HepG2 (cell line): ENCODE measurements at regions not wholly inside any gene's neighbourhood (a gene's known extent, or its start where the extent isn't known, plus 50 kb on each side); places are given as distances from the start of the nearest gene placed in this dataset.
A peak's percentile ranks its signal among the peaks of the same experiment; 100 is the strongest.

ENCODE experiments used
- ATAC-seq: fragments of 200-7000 bp; cut with Tn5 transposase; 3 replicates; pipeline ENCODE4 v1.9.1; 2020; ENCODE audit warnings: mild to moderate bottlenecking, moderate library complexity
- BruUV-seq: library from RNA; stranded (reverse); fragments of 400-500 nt; replicated peaks from 2 replicates; lab custom pipeline; 2021; lab: Mats Ljungman, UMichigan
- CTCF ChIA-PET: fragments of 300-600 bp; formaldehyde crosslinking; extraction: SDS; loops from one replicate; lab custom pipeline; 2021; ENCODE audit warnings: low total read pairs, inconsistent platforms, low intra/inter-chr PET ratio; lab: Yijun Ruan, JAX
- POLR2A ChIA-PET: fragments of 350-600 bp; sonication (Branson Sonifier 250); formaldehyde crosslinking; loops from one replicate; lab custom pipeline; 2020; ENCODE audit warnings: antibody characterized with exemption, inconsistent platforms; lab: Yijun Ruan, JAX
- DNase-seq: peaks from one replicate; pipeline ENCODE4 v3.0.0-alpha.2; 2015; ENCODE audit warnings: low spot score
- FAIRE-seq: peaks from 3 replicates; lab custom pipeline; 2011; peaks lifted over from hg19 to GRCh38; lab: Jason Lieb, UNC
- H2AFZ ChIP-seq: one replicate; pipeline ENCODE4 v1.6.1; 2011; ENCODE audit warnings: low read length, inconsistent platforms
- H3K27ac ChIP-seq: fragments of 300-600 bp; 3 replicates; pipeline ENCODE4 v1.8.0; 2011; ENCODE audit warnings: mixed run types, mild to moderate bottlenecking, mixed read lengths, low read length, inconsistent platforms; ENCODE audit not compliant: insufficient read depth; ENCODE audit errors: extremely low read length
- H3K27me3 ChIP-seq, 2 experiments: fragments of 200-600 bp in 1 of 2; 2 replicates in 1 of 2; 3 replicates in 1 of 2; pipeline versions ENCODE4 v1.6.0 to v1.8.0; 2011; ENCODE audit warnings: low read length in 2 of 2, mild to moderate bottlenecking in 2 of 2, moderate library complexity in 2 of 2, inconsistent platforms in 1 of 2; ENCODE audit not compliant: insufficient read depth in 2 of 2, control insufficient read depth in 1 of 2
- H3K36me3 ChIP-seq, 2 experiments: fragments of 200-600 bp in 1 of 2; replicated peaks in 1 of 2; 2 replicates in 1 of 2; 3 replicates in 1 of 2; pipeline versions ENCODE4 v1.5.1 to v1.8.0; 2011; ENCODE audit warnings: low read length in 2 of 2, inconsistent platforms in 1 of 2; ENCODE audit not compliant: insufficient read depth in 2 of 2, control insufficient read depth in 1 of 2
- H3K4me1 ChIP-seq: 2 replicates; pipeline ENCODE4 v1.5.1; 2012; ENCODE audit warnings: low read length, inconsistent platforms; ENCODE audit not compliant: insufficient read depth
- H3K4me2 ChIP-seq: 2 replicates; pipeline ENCODE4 v1.6.0; 2011; ENCODE audit warnings: low read depth, low read length, inconsistent platforms
- H3K4me3 ChIP-seq, 3 experiments: fragments of 200-600 bp in 1 of 3; sonication (generic), shearing (Covaris generic) in 1 of 3; replicated peaks in 1 of 3; 2 replicates each; pipeline ENCODE4 v1.5.1; 2011 to 2016; ENCODE audit warnings: low read length in 3 of 3, inconsistent platforms in 2 of 3, low read depth in 2 of 3, mild to moderate bottlenecking in 2 of 3, control low read depth in 1 of 3, mixed read lengths in 1 of 3; ENCODE audit not compliant: insufficient read depth in 1 of 3
- H3K79me2 ChIP-seq: one replicate; pipeline ENCODE4 v1.6.1; 2011; ENCODE audit warnings: low read length, inconsistent platforms; ENCODE audit not compliant: insufficient read depth
- H3K9ac ChIP-seq: 2 replicates; pipeline ENCODE4 v1.6.0; 2011; ENCODE audit warnings: mild to moderate bottlenecking, low read depth, low read length, inconsistent platforms; ENCODE audit not compliant: insufficient read depth
- H3K9me3 ChIP-seq: 2 replicates; pipeline ENCODE4 v1.5.1; 2012; ENCODE audit warnings: mild to moderate bottlenecking, low read length
- H4K20me1 ChIP-seq: 2 replicates; pipeline ENCODE4 v1.6.0; 2011; ENCODE audit warnings: inconsistent platforms, mild to moderate bottlenecking, low read length, moderate library complexity; ENCODE audit not compliant: insufficient read depth
- ARID2 ChIP-seq: sonication (generic); formaldehyde crosslinking; IDR thresholded peaks from 2 replicates; pipeline ENCODE4 v1.8.1; 2022; ENCODE audit warnings: mild to moderate bottlenecking, missing genetic modification reagents, borderline replicate concordance
- ARNTL ChIP-seq: sonication (generic); formaldehyde crosslinking; IDR thresholded peaks from 2 replicates; pipeline ENCODE4 v1.4.0; 2020; ENCODE audit warnings: mild to moderate bottlenecking, missing genetic modification reagents
- KLF13 ChIP-seq: sonication (generic); formaldehyde crosslinking; IDR thresholded peaks from 2 replicates; pipeline ENCODE4 v1.4.0; 2020; ENCODE audit warnings: mild to moderate bottlenecking, missing genetic modification reagents
- KMT2B ChIP-seq: IDR thresholded peaks from 2 replicates; pipeline ENCODE4 v1.6.1; 2016; ENCODE audit warnings: missing genetic modification reagents, missing compliant biosample characterization
- MIER2 ChIP-seq: IDR thresholded peaks from 2 replicates; pipeline ENCODE4 v1.6.1; 2016; ENCODE audit warnings: missing biosample characterization, missing genetic modification reagents
- RCOR2 ChIP-seq: IDR thresholded peaks from 2 replicates; pipeline ENCODE4 v1.6.1; 2016; ENCODE audit warnings: missing biosample characterization, missing genetic modification reagents
- RORA ChIP-seq: sonication (generic); formaldehyde crosslinking; IDR thresholded peaks from 2 replicates; pipeline ENCODE4 v1.5.0; 2020; ENCODE audit warnings: mild to moderate bottlenecking, missing genetic modification reagents, moderate library complexity
- SETDB1 ChIP-seq: sonication (generic); formaldehyde crosslinking; IDR thresholded peaks from 2 replicates; pipeline ENCODE4 v1.5.1; 2020; ENCODE audit warnings: missing genetic modification reagents, mild to moderate bottlenecking, borderline replicate concordance
- SIX1 ChIP-seq: sonication (generic); formaldehyde crosslinking; IDR thresholded peaks from 2 replicates; pipeline ENCODE4 v1.4.0; 2020; ENCODE audit warnings: missing genetic modification reagents, borderline replicate concordance
- SMARCC2 ChIP-seq: fragments of 450-650 bp; IDR thresholded peaks from 2 replicates; pipeline ENCODE4 v1.6.1; 2017; ENCODE audit warnings: antibody characterized with exemption, mild to moderate bottlenecking
- SP1 ChIP-seq, 2 experiments: fragments of 450-650 bp in 1 of 2; sonication (generic) in 1 of 2; formaldehyde crosslinking in 1 of 2; IDR thresholded peaks; 2 replicates each; pipeline versions ENCODE4 v1.4.0 to v1.6.1; 2016 to 2020; ENCODE audit warnings: missing genetic modification reagents in 1 of 2
- XRCC5 ChIP-seq: fragments of 200-400 bp; formaldehyde crosslinking; optimal IDR thresholded peaks from 2 replicates; pipeline ENCODE3; 2017; ENCODE audit warnings: mild to moderate bottlenecking, low read length
- ZFP36 ChIP-seq: fragments of 150-350 bp; IDR thresholded peaks from 2 replicates; pipeline ENCODE4 v1.6.1; 2018; ENCODE audit warnings: borderline replicate concordance, low read length, low read depth; ENCODE audit not compliant: partially characterized antibody
- ZNF780A ChIP-seq: sonication (generic); formaldehyde crosslinking; IDR thresholded peaks from 2 replicates; pipeline ENCODE4 v1.8.0; 2022; ENCODE audit warnings: mild to moderate bottlenecking, missing genetic modification reagents, moderate library complexity
- WGBS: methylation state at CpG from one replicate; pipeline ENCODE4 v1.1.6; 2017; ENCODE audit warnings: low lambda C conversion rate; 5-methylcytosine and 5-hydroxymethylcytosine counted together
- in situ Hi-C: cut with HindIII; loops from 2 replicates; pipeline ENCODE4 v1.10.0; 2017; ENCODE audit warnings: low pct_unique_long_range_greater_than_20kb; ENCODE audit not compliant: extremely low pct_ligation_motif_present
- intact Hi-C: fragments of 100-400 bp; cut with micrococcal nuclease; formaldehyde crosslinking; loops from one replicate; pipeline ENCODE4 v1.10.0; 2022; ENCODE audit not compliant: unreplicated experiment
- TF ChIP-seq, protein P1 (sequence below), 2 experiments: IDR thresholded peaks; 2 replicates each; pipeline ENCODE4 v1.6.1; 2011 to 2012; ENCODE audit warnings: low read length in 2 of 2, borderline replicate concordance in 1 of 2, low read depth in 1 of 2, mild to moderate bottlenecking in 1 of 2, moderate library complexity in 1 of 2

DNA sequence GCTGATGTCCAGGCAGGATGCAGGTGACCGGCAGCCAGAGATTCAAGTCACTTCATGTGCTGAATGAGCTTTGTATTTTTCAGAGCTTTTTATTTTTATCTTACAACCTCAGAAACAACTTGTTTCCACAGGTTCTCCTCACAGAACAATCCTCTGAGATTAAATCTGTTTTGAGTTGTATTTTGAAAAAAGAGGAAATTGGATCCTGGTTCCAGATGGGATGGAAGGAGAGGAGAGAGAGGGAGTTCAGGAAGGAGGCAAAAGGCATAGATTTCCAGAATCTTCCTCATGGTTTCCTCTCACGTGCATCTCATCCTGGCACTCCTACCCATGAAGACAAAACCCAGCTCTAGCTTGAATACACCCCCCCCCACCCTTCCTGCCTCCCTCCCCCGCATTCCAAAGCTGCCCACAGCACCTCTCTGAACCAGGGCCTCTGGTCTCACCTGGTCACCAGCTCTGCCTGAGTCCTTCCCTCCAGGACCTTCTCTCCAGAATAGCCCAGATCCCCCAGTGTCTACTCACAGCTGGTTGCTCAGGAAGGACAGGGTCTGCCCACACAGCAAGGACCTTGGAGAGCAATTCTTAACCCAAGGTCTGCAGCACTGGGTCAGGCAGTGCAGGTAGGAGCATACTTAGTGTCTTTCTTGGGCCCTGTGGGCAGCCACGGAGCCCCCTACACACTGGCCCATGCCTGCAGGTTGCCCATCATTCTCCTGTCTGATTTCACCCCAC, 104.7 kb downstream of the ZFP36L2 start:
- FAIRE-seq (no peak), DNase-seq (no peak), ATAC-seq (no peak; the same call in 2 of the 3 replicates)
- no peak overlapping the region for H3K27ac ChIP-seq
- no peaks in the 10 kb centered on the region for H3K36me3 ChIP-seq
- H3K4me1 ChIP-seq: peaks cover 8% of the 10 kb centered on the region
- H4K20me1 ChIP-seq: no peaks in the 10 kb centered on the region
- intact Hi-C loops: no loop called here
- no peak overlapping the region for H2AFZ ChIP-seq
- peaks cover 9% of the 10 kb centered on the region for H3K9me3 ChIP-seq
- H3K4me3 ChIP-seq: no peak overlapping the region
- ChIA-PET CTCF (no interaction called here), POLR2A (interaction anchor here (1.0 to 2.3 kb wide), 2 partner anchors 105 to 144 kb away, joined by 4 to 8 read pairs; partner anchors contain the start of gene ZFP36L2)
- WGBS: 75% methylated on average over 4 of the region's 4 CpGs
- no peaks in the 10 kb centered on the region for H3K79me2 ChIP-seq
- no TSS peak for BruUV-seq
- no peak overlapping the region for H3K9ac ChIP-seq
- no peak for TF ChIP-seq ARID2 (CRISPR knock-in tag)
- no peak for TF ChIP-seq XRCC5
- TF ChIP-seq SMARCC2: no peak
- TF ChIP-seq SIX1 (CRISPR knock-in tag): no peak
- no peak for TF ChIP-seq SP1 (IDR thresholded peaks at IDR 0.05)
- no peak for TF ChIP-seq SP1 (CRISPR knock-in tag; IDR thresholded peaks at IDR 0.05)
- TF ChIP-seq RORA (CRISPR knock-in tag): no peak
- no peak for TF ChIP-seq ZNF780A
- no peak for TF ChIP-seq KLF13 (CRISPR knock-in tag)
- TF ChIP-seq ARNTL: no peak
- TF ChIP-seq ZFP36: no peak
- no peak for TF ChIP-seq KMT2B
- TF ChIP-seq RCOR2: no peak
- TF ChIP-seq, protein P1, sequence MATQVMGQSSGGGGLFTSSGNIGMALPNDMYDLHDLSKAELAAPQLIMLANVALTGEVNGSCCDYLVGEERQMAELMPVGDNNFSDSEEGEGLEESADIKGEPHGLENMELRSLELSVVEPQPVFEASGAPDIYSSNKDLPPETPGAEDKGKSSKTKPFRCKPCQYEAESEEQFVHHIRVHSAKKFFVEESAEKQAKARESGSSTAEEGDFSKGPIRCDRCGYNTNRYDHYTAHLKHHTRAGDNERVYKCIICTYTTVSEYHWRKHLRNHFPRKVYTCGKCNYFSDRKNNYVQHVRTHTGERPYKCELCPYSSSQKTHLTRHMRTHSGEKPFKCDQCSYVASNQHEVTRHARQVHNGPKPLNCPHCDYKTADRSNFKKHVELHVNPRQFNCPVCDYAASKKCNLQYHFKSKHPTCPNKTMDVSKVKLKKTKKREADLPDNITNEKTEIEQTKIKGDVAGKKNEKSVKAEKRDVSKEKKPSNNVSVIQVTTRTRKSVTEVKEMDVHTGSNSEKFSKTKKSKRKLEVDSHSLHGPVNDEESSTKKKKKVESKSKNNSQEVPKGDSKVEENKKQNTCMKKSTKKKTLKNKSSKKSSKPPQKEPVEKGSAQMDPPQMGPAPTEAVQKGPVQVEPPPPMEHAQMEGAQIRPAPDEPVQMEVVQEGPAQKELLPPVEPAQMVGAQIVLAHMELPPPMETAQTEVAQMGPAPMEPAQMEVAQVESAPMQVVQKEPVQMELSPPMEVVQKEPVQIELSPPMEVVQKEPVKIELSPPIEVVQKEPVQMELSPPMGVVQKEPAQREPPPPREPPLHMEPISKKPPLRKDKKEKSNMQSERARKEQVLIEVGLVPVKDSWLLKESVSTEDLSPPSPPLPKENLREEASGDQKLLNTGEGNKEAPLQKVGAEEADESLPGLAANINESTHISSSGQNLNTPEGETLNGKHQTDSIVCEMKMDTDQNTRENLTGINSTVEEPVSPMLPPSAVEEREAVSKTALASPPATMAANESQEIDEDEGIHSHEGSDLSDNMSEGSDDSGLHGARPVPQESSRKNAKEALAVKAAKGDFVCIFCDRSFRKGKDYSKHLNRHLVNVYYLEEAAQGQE (IDR thresholded peaks at IDR 0.05; ENCODE audit: borderline replicate concordance in 1 of 2, low read depth in 1 of 2, low read length in 2 of 2): peak; percentile 37 to 89
- no peak for TF ChIP-seq SETDB1
- peak; percentile 73 for TF ChIP-seq MIER2
- H3K4me2 ChIP-seq: no peak overlapping the region
- H3K27me3 ChIP-seq: no peaks in the 10 kb centered on the region
- in situ Hi-C loops: no loop called here
